HEK293 (cell line): ENCODE measurements at regions not wholly inside any gene's neighbourhood (a gene's known extent, or its start where the extent isn't known, plus 50 kb on each side); places are given as distances from the start of the nearest gene placed in this dataset.

ENCODE experiments used
- GLI2 ChIP-seq: fragments of 450-650 bp; formaldehyde crosslinking; IDR thresholded peaks from 2 replicates; pipeline ENCODE4; 2017; ENCODE audit warnings: missing biosample characterization, missing genetic modification characterization, low read depth, borderline replicate concordance
- GLIS2 ChIP-seq: fragments of 450-650 bp; formaldehyde crosslinking; IDR thresholded peaks from 2 replicates; pipeline ENCODE4 v1.5.1; 2016; ENCODE audit warnings: missing biosample characterization, missing genetic modification characterization
- HOXC10 ChIP-seq: sonication (generic); formaldehyde crosslinking; IDR thresholded peaks from 2 replicates; pipeline ENCODE4 v1.8.1; 2023; ENCODE audit warnings: mild to moderate bottlenecking, missing genetic modification reagents
- KLF1 ChIP-seq: fragments of 450-650 bp; formaldehyde crosslinking; IDR thresholded peaks from 2 replicates; pipeline ENCODE4 v1.5.1; 2016; ENCODE audit warnings: missing biosample characterization, missing genetic modification characterization
- KLF7 ChIP-seq: fragments of 450-650 bp; formaldehyde crosslinking; IDR thresholded peaks from 2 replicates; pipeline ENCODE4 v1.5.1; 2016; ENCODE audit warnings: missing biosample characterization, missing genetic modification characterization, borderline replicate concordance
- REPIN1 ChIP-seq: fragments of 450-650 bp; formaldehyde crosslinking; IDR thresholded peaks from 2 replicates; pipeline ENCODE4 v1.5.1; 2017; ENCODE audit warnings: missing biosample characterization, missing genetic modification characterization, low read depth
- SALL2 ChIP-seq: fragments of 450-650 bp; formaldehyde crosslinking; IDR thresholded peaks from 2 replicates; pipeline ENCODE4 v1.5.0; 2017; ENCODE audit warnings: missing biosample characterization, mild to moderate bottlenecking, missing genetic modification characterization, borderline replicate concordance
- ZFP69B ChIP-seq: fragments of 450-650 bp; formaldehyde crosslinking; IDR thresholded peaks from 2 replicates; pipeline ENCODE4 v1.5.1; 2016; ENCODE audit warnings: missing biosample characterization, missing genetic modification characterization
- ZNF10 ChIP-seq: fragments of 450-650 bp; formaldehyde crosslinking; IDR thresholded peaks from 2 replicates; pipeline ENCODE4 v1.5.1; 2017; ENCODE audit warnings: missing biosample characterization, missing genetic modification characterization
- ZNF132 ChIP-seq: fragments of 450-650 bp; formaldehyde crosslinking; IDR thresholded peaks from 2 replicates; pipeline ENCODE4 v1.5.1; 2017; ENCODE audit warnings: missing biosample characterization, missing genetic modification characterization, borderline replicate concordance
- ZNF169 ChIP-seq: fragments of 450-650 bp; formaldehyde crosslinking; IDR thresholded peaks from 2 replicates; pipeline ENCODE4 v1.5.1; 2016; ENCODE audit warnings: missing biosample characterization, missing genetic modification characterization
- ZNF174 ChIP-seq: fragments of 450-650 bp; formaldehyde crosslinking; IDR thresholded peaks from 2 replicates; pipeline ENCODE4 v1.5.0; 2017; ENCODE audit warnings: missing biosample characterization, mild to moderate bottlenecking, missing genetic modification characterization
- ZNF202 ChIP-seq: fragments of 450-650 bp; formaldehyde crosslinking; IDR thresholded peaks from 2 replicates; pipeline ENCODE4 v1.5.1; 2016; ENCODE audit warnings: missing biosample characterization, missing genetic modification characterization, borderline replicate concordance
- ZNF214 ChIP-seq: fragments of 450-650 bp; formaldehyde crosslinking; IDR thresholded peaks from 2 replicates; pipeline ENCODE4 v1.5.1; 2017; ENCODE audit warnings: missing biosample characterization, mild to moderate bottlenecking, missing genetic modification characterization, borderline replicate concordance
- ZNF23 ChIP-seq: fragments of 450-650 bp; formaldehyde crosslinking; IDR thresholded peaks from 2 replicates; pipeline ENCODE4 v1.5.1; 2016; ENCODE audit warnings: missing biosample characterization, missing genetic modification characterization, borderline replicate concordance
- ZNF248 ChIP-seq: fragments of 450-650 bp; formaldehyde crosslinking; IDR thresholded peaks from 2 replicates; pipeline ENCODE4 v1.5.1; 2017; ENCODE audit warnings: missing biosample characterization, missing genetic modification characterization
- ZNF292 ChIP-seq: fragments of 450-650 bp; formaldehyde crosslinking; IDR thresholded peaks from 2 replicates; pipeline ENCODE4 v1.5.1; 2016; ENCODE audit warnings: low read depth, missing biosample characterization, missing genetic modification characterization, borderline replicate concordance
- ZNF404 ChIP-seq: fragments of 450-650 bp; formaldehyde crosslinking; IDR thresholded peaks from 2 replicates; pipeline ENCODE4 v1.5.1; 2017; ENCODE audit warnings: missing biosample characterization, missing genetic modification characterization
- ZNF488 ChIP-seq: fragments of 450-650 bp; formaldehyde crosslinking; IDR thresholded peaks from 2 replicates; pipeline ENCODE4 v1.5.1; 2016; ENCODE audit warnings: missing biosample characterization, missing genetic modification characterization
- ZNF580 ChIP-seq: fragments of 450-650 bp; formaldehyde crosslinking; IDR thresholded peaks from 2 replicates; pipeline ENCODE4 v1.5.1; 2016; ENCODE audit warnings: missing biosample characterization, missing genetic modification characterization
- ZNF600 ChIP-seq: fragments of 450-650 bp; formaldehyde crosslinking; IDR thresholded peaks from 2 replicates; pipeline ENCODE4 v1.5.1; 2016; ENCODE audit warnings: missing biosample characterization, missing genetic modification characterization
- ZNF701 ChIP-seq: fragments of 450-650 bp; formaldehyde crosslinking; IDR thresholded peaks from 2 replicates; pipeline ENCODE4 v1.5.1; 2016; ENCODE audit warnings: missing biosample characterization, missing genetic modification characterization
- ZNF76 ChIP-seq: fragments of 450-650 bp; formaldehyde crosslinking; IDR thresholded peaks from 2 replicates; pipeline ENCODE4; 2016; ENCODE audit warnings: low read depth, missing biosample characterization, missing genetic modification characterization, borderline replicate concordance
- ZNF768 ChIP-seq: fragments of 450-650 bp; formaldehyde crosslinking; IDR thresholded peaks from 2 replicates; pipeline ENCODE4 v1.5.1; 2018; ENCODE audit warnings: missing biosample characterization, mild to moderate bottlenecking, missing genetic modification characterization
- ZSCAN23 ChIP-seq: fragments of 450-650 bp; formaldehyde crosslinking; IDR thresholded peaks from 2 replicates; pipeline ENCODE4 v1.5.1; 2016; ENCODE audit warnings: missing biosample characterization, missing genetic modification characterization
- TF ChIP-seq, protein P1 (sequence below): fragments of 450-650 bp; formaldehyde crosslinking; IDR thresholded peaks from 2 replicates; pipeline ENCODE4 v1.5.0; 2017; ENCODE audit warnings: missing biosample characterization, missing genetic modification characterization, borderline replicate concordance
- TF ChIP-seq, protein P2 (sequence below): fragments of 450-650 bp; formaldehyde crosslinking; IDR thresholded peaks from 2 replicates; pipeline ENCODE4 v1.5.1; 2016; ENCODE audit warnings: missing biosample characterization, missing genetic modification characterization
- TF ChIP-seq, protein P3 (sequence below): fragments of 450-650 bp; formaldehyde crosslinking; IDR thresholded peaks from 2 replicates; pipeline ENCODE4 v1.5.1; 2016; ENCODE audit warnings: missing biosample characterization, missing genetic modification characterization, borderline replicate concordance

GRCh38 chr10:90421874-90422273, 436.0 kb downstream of the HTR7 start (continued):
- TF ChIP-seq ZNF701 (tag by site-specific recombination) (no peak), ZNF76 (tag by site-specific recombination) (no peak), SALL2 (tag by site-specific recombination) (no peak), ZNF488 (tag by site-specific recombination) (no peak), GLIS2 (tag by site-specific recombination) (no peak), HOXC10 (CRISPR knock-in tag) (no peak), ZSCAN23 (tag by site-specific recombination) (no peak), ZNF202 (peak; percentile 53; the same call in 1 of the 2 replicates), ZNF169 (tag by site-specific recombination) (no peak), ZFP69B (no peak), ZNF600 (no peak), ZNF580 (tag by site-specific recombination) (no peak), ZNF292 (0 out of 2 replicates have a peak, but pooled peaks have one; percentile 35), ZNF214 (tag by site-specific recombination) (no peak), GLI2 (tag by site-specific recombination) (no peak; the same call in 1 of the 2 replicates), ZNF768 (no peak), ZNF23 (tag by site-specific recombination) (no peak), ZNF132 (tag by site-specific recombination) (no peak), KLF7 (tag by site-specific recombination) (no peak), ZNF404 (tag by site-specific recombination) (0 out of 2 replicates have a peak, but pooled peaks have one; percentile 17), ZNF248 (tag by site-specific recombination) (no peak), ZNF10 (no peak), REPIN1 (tag by site-specific recombination) (no peak), ZNF174 (tag by site-specific recombination) (no peak), KLF1 (tag by site-specific recombination) (no peak)
- TF ChIP-seq, protein P1, sequence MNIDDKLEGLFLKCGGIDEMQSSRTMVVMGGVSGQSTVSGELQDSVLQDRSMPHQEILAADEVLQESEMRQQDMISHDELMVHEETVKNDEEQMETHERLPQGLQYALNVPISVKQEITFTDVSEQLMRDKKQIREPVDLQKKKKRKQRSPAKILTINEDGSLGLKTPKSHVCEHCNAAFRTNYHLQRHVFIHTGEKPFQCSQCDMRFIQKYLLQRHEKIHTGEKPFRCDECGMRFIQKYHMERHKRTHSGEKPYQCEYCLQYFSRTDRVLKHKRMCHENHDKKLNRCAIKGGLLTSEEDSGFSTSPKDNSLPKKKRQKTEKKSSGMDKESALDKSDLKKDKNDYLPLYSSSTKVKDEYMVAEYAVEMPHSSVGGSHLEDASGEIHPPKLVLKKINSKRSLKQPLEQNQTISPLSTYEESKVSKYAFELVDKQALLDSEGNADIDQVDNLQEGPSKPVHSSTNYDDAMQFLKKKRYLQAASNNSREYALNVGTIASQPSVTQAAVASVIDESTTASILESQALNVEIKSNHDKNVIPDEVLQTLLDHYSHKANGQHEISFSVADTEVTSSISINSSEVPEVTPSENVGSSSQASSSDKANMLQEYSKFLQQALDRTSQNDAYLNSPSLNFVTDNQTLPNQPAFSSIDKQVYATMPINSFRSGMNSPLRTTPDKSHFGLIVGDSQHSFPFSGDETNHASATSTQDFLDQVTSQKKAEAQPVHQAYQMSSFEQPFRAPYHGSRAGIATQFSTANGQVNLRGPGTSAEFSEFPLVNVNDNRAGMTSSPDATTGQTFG, result no peak
- TF ChIP-seq, protein P2, sequence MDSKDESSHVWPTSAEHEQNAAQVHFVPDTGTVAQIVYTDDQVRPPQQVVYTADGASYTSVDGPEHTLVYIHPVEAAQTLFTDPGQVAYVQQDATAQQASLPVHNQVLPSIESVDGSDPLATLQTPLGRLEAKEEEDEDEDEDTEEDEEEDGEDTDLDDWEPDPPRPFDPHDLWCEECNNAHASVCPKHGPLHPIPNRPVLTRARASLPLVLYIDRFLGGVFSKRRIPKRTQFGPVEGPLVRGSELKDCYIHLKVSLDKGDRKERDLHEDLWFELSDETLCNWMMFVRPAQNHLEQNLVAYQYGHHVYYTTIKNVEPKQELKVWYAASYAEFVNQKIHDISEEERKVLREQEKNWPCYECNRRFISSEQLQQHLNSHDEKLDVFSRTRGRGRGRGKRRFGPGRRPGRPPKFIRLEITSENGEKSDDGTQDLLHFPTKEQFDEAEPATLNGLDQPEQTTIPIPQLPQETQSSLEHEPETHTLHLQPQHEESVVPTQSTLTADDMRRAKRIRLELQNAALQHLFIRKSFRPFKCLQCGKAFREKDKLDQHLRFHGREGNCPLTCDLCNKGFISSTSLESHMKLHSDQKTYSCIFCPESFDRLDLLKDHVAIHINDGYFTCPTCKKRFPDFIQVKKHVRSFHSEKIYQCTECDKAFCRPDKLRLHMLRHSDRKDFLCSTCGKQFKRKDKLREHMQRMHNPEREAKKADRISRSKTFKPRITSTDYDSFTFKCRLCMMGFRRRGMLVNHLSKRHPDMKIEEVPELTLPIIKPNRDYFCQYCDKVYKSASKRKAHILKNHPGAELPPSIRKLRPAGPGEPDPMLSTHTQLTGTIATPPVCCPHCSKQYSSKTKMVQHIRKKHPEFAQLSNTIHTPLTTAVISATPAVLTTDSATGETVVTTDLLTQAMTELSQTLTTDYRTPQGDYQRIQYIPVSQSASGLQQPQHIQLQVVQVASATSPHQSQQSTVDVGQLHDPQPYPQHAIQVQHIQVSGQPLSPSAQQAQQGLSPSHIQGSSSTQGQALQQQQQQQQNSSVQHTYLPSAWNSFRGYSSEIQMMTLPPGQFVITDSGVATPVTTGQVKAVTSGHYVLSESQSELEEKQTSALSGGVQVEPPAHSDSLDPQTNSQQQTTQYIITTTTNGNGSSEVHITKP (tag by site-specific recombination), result no peak
- TF ChIP-seq, protein P3, sequence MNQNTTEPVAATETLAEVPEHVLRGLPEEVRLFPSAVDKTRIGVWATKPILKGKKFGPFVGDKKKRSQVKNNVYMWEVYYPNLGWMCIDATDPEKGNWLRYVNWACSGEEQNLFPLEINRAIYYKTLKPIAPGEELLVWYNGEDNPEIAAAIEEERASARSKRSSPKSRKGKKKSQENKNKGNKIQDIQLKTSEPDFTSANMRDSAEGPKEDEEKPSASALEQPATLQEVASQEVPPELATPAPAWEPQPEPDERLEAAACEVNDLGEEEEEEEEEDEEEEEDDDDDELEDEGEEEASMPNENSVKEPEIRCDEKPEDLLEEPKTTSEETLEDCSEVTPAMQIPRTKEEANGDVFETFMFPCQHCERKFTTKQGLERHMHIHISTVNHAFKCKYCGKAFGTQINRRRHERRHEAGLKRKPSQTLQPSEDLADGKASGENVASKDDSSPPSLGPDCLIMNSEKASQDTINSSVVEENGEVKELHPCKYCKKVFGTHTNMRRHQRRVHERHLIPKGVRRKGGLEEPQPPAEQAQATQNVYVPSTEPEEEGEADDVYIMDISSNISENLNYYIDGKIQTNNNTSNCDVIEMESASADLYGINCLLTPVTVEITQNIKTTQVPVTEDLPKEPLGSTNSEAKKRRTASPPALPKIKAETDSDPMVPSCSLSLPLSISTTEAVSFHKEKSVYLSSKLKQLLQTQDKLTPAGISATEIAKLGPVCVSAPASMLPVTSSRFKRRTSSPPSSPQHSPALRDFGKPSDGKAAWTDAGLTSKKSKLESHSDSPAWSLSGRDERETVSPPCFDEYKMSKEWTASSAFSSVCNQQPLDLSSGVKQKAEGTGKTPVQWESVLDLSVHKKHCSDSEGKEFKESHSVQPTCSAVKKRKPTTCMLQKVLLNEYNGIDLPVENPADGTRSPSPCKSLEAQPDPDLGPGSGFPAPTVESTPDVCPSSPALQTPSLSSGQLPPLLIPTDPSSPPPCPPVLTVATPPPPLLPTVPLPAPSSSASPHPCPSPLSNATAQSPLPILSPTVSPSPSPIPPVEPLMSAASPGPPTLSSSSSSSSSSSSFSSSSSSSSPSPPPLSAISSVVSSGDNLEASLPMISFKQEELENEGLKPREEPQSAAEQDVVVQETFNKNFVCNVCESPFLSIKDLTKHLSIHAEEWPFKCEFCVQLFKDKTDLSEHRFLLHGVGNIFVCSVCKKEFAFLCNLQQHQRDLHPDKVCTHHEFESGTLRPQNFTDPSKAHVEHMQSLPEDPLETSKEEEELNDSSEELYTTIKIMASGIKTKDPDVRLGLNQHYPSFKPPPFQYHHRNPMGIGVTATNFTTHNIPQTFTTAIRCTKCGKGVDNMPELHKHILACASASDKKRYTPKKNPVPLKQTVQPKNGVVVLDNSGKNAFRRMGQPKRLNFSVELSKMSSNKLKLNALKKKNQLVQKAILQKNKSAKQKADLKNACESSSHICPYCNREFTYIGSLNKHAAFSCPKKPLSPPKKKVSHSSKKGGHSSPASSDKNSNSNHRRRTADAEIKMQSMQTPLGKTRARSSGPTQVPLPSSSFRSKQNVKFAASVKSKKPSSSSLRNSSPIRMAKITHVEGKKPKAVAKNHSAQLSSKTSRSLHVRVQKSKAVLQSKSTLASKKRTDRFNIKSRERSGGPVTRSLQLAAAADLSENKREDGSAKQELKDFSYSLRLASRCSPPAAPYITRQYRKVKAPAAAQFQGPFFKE, result no peak
